Bone marrow (tissue), 2 donors: ENCODE measurements at regions not wholly inside any gene's neighbourhood (a gene's known extent, or its start where the extent isn't known, plus 50 kb on each side); places are given as distances from the start of the nearest gene placed in this dataset.

Source experiments
- DNase-seq, 2 donors: peaks; one replicate each; lab custom pipeline; 2025; lab: John Stamatoyannopoulos, UW

- DNase-seq, result no peak
Measured at GRCh38 chr16:17853958-17854357, 383.2 kb upstream of the XYLT1 start.

GRCh38 chr16:17852977-17853702 lies 382.4 kb upstream of the XYLT1 start:
- no peak for DNase-seq

- no peak for DNase-seq
Measured at GRCh38 chr16:17850581-17851250, 380.0 kb upstream of the XYLT1 start.

GRCh38 chr16:17847234-17847795 lies 376.6 kb upstream of the XYLT1 start:
- DNase-seq, result no peak

GRCh38 chr16:17846030-17846429 lies 375.3 kb upstream of the XYLT1 start:
- no peak for DNase-seq

- no peak for DNase-seq
Measured at GRCh38 chr16:17845031-17845430, 374.3 kb upstream of the XYLT1 start.

GRCh38 chr16:17843905-17844304 lies 373.1 kb upstream of the XYLT1 start:
- DNase-seq, result no peak

- no peak for DNase-seq
Measured at GRCh38 chr16:17839907-17840306, 369.1 kb upstream of the XYLT1 start.

GRCh38 chr16:17839272-17839671 lies 368.5 kb upstream of the XYLT1 start:
- no peak for DNase-seq

- DNase-seq, result no peak
Measured at GRCh38 chr16:17836868-17837602, 366.3 kb upstream of the XYLT1 start.

- DNase-seq, result no peak
Measured at GRCh38 chr16:17835118-17835876, 364.5 kb upstream of the XYLT1 start.

- no peak for DNase-seq
Measured at GRCh38 chr16:17832738-17833137, 362.0 kb upstream of the XYLT1 start.

GRCh38 chr16:17831330-17831729 lies 360.6 kb upstream of the XYLT1 start:
- no peak for DNase-seq

- DNase-seq, result no peak
Measured at GRCh38 chr16:17830651-17831050, 359.9 kb upstream of the XYLT1 start.

GRCh38 chr16:17829811-17830210 lies 359.1 kb upstream of the XYLT1 start:
- no peak for DNase-seq

- DNase-seq, result no peak
Measured at GRCh38 chr16:17828012-17828411, 357.3 kb upstream of the XYLT1 start.

GRCh38 chr16:17827313-17827712 lies 356.6 kb upstream of the XYLT1 start:
- no peak for DNase-seq

GRCh38 chr16:17817943-17818342 lies 347.2 kb upstream of the XYLT1 start:
- DNase-seq, result no peak

- DNase-seq, result no peak
Measured at GRCh38 chr16:17817260-17817659, 346.5 kb upstream of the XYLT1 start.

- DNase-seq, result no peak
Measured at GRCh38 chr16:17812771-17813170, 342.0 kb upstream of the XYLT1 start.

GRCh38 chr16:17804857-17805256 lies 334.1 kb upstream of the XYLT1 start:
- DNase-seq, result no peak
